ENCODE measurements at regions not wholly inside any gene's neighbourhood (a gene's known extent, or its start where the extent isn't known, plus 50 kb on each side); places are given as distances from the start of the nearest gene placed in this dataset.

DNA sequence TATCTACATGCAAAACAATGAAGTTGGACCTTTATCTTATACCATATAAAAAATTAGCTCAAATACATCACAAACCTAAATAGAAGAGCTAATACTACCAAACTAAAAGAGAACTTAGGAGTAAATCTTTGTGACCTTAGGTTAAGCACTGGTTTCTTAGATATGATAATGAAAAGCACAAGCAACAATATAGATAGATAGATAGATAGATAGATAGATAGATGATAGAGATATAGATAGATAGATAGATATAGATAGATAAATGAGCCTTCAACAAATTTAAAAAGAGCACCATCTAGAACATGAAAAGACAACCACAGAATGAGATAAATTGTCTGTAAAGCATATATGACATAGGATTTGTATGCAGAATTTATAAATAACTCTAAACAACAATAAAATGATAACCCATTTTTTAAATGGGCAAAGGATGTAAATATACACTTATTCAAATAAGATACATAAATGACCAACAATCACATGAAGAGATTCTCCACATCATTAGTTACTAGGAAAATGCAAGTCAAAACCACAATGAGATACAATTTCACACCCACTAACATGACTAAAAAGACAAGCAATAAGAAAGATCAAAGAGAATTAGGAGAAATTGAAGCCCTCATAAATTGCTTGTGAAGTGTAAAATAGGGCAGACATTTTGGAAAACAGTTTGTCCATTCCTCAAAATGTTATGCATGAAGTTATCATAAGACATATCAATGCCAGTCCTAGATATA is 293.7 kb downstream of the BTG1 start:
- TF ChIP-seq, protein P1, sequence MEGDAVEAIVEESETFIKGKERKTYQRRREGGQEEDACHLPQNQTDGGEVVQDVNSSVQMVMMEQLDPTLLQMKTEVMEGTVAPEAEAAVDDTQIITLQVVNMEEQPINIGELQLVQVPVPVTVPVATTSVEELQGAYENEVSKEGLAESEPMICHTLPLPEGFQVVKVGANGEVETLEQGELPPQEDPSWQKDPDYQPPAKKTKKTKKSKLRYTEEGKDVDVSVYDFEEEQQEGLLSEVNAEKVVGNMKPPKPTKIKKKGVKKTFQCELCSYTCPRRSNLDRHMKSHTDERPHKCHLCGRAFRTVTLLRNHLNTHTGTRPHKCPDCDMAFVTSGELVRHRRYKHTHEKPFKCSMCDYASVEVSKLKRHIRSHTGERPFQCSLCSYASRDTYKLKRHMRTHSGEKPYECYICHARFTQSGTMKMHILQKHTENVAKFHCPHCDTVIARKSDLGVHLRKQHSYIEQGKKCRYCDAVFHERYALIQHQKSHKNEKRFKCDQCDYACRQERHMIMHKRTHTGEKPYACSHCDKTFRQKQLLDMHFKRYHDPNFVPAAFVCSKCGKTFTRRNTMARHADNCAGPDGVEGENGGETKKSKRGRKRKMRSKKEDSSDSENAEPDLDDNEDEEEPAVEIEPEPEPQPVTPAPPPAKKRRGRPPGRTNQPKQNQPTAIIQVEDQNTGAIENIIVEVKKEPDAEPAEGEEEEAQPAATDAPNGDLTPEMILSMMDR (IDR thresholded peaks at IDR 0.05; ENCODE audit: low read depth, low read length, missing input control) = no peak
- TF ChIP-seq JUND (IDR thresholded peaks at IDR 0.05) (no peak), RAD21 (IDR thresholded peaks at IDR 0.05) (no peak), TAF1 (conservative IDR thresholded peaks at IDR 0.05) (no peak), HNF4G (IDR thresholded peaks at IDR 0.05) (no peak), FOXA1 (IDR thresholded peaks at IDR 0.05) (no peak), SP1 (IDR thresholded peaks at IDR 0.05) (no peak), YY1 (IDR thresholded peaks at IDR 0.05) (no peak), GABPA (IDR thresholded peaks at IDR 0.05 in 1 of 2, conservative IDR thresholded peaks at IDR 0.05 in 1 of 2) (no peak), EGR1 (IDR thresholded peaks at IDR 0.05; ENCODE audit: low read depth in 2 of 2) (no peak)
- TF ChIP-seq, protein P2, sequence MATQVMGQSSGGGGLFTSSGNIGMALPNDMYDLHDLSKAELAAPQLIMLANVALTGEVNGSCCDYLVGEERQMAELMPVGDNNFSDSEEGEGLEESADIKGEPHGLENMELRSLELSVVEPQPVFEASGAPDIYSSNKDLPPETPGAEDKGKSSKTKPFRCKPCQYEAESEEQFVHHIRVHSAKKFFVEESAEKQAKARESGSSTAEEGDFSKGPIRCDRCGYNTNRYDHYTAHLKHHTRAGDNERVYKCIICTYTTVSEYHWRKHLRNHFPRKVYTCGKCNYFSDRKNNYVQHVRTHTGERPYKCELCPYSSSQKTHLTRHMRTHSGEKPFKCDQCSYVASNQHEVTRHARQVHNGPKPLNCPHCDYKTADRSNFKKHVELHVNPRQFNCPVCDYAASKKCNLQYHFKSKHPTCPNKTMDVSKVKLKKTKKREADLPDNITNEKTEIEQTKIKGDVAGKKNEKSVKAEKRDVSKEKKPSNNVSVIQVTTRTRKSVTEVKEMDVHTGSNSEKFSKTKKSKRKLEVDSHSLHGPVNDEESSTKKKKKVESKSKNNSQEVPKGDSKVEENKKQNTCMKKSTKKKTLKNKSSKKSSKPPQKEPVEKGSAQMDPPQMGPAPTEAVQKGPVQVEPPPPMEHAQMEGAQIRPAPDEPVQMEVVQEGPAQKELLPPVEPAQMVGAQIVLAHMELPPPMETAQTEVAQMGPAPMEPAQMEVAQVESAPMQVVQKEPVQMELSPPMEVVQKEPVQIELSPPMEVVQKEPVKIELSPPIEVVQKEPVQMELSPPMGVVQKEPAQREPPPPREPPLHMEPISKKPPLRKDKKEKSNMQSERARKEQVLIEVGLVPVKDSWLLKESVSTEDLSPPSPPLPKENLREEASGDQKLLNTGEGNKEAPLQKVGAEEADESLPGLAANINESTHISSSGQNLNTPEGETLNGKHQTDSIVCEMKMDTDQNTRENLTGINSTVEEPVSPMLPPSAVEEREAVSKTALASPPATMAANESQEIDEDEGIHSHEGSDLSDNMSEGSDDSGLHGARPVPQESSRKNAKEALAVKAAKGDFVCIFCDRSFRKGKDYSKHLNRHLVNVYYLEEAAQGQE (IDR thresholded peaks at IDR 0.05) = no peak
- TF ChIP-seq, protein P3, sequence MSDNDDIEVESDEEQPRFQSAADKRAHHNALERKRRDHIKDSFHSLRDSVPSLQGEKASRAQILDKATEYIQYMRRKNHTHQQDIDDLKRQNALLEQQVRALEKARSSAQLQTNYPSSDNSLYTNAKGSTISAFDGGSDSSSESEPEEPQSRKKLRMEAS (IDR thresholded peaks at IDR 0.05) = no peak
- TF ChIP-seq, protein P4, sequence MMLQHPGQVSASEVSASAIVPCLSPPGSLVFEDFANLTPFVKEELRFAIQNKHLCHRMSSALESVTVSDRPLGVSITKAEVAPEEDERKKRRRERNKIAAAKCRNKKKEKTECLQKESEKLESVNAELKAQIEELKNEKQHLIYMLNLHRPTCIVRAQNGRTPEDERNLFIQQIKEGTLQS (IDR thresholded peaks at IDR 0.05) = no peak
- TF ChIP-seq, protein P5, sequence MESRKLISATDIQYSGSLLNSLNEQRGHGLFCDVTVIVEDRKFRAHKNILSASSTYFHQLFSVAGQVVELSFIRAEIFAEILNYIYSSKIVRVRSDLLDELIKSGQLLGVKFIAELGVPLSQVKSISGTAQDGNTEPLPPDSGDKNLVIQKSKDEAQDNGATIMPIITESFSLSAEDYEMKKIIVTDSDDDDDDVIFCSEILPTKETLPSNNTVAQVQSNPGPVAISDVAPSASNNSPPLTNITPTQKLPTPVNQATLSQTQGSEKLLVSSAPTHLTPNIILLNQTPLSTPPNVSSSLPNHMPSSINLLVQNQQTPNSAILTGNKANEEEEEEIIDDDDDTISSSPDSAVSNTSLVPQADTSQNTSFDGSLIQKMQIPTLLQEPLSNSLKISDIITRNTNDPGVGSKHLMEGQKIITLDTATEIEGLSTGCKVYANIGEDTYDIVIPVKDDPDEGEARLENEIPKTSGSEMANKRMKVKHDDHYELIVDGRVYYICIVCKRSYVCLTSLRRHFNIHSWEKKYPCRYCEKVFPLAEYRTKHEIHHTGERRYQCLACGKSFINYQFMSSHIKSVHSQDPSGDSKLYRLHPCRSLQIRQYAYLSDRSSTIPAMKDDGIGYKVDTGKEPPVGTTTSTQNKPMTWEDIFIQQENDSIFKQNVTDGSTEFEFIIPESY (IDR thresholded peaks at IDR 0.05) = no peak

All from liver (tissue), 3 donors.